DOHH2 (cell line): ENCODE measurements at regions not wholly inside any gene's neighbourhood (a gene's known extent, or its start where the extent isn't known, plus 50 kb on each side); places are given as distances from the start of the nearest gene placed in this dataset.

ENCODE experiments used
- H3F3A ChIP-seq: fragments of 200-600 bp; sonication (generic), shearing (Covaris generic); 2 replicates; pipeline ENCODE4 v1.6.0; 2016; ENCODE audit warnings: antibody characterized with exemption, mild to moderate bottlenecking; ENCODE audit not compliant: control insufficient read depth, insufficient read depth
- H3K27ac ChIP-seq: fragments of 200-600 bp; sonication (generic); 2 replicates; pipeline ENCODE4 v1.5.1; 2014; ENCODE audit warnings: low read depth, mild to moderate bottlenecking, low read length, moderate library complexity
- H3K27me3 ChIP-seq: fragments of 200-600 bp; sonication (generic); 2 replicates; pipeline ENCODE4 v1.6.1; 2014; ENCODE audit warnings: mild to moderate bottlenecking, low read length, mixed read lengths; ENCODE audit not compliant: control insufficient read depth
- H3K36me3 ChIP-seq: fragments of 200-600 bp; sonication (generic); 2 replicates; pipeline ENCODE4 v1.6.1; 2014; ENCODE audit warnings: mild to moderate bottlenecking, low read length, moderate library complexity, mixed read lengths; ENCODE audit not compliant: control insufficient read depth
- H3K4me1 ChIP-seq: fragments of 200-600 bp; sonication (generic); 2 replicates; pipeline ENCODE4 v1.6.1; 2014; ENCODE audit warnings: mild to moderate bottlenecking, low read length, mixed read lengths; ENCODE audit not compliant: control insufficient read depth
- H3K4me2 ChIP-seq: fragments of 200-600 bp; sonication (generic); 2 replicates; pipeline ENCODE4 v1.6.0; 2014; ENCODE audit warnings: mild to moderate bottlenecking, low read length, moderate library complexity
- H3K4me3 ChIP-seq: fragments of 200-600 bp; sonication (generic); 2 replicates; pipeline ENCODE4 v1.5.1; 2014; ENCODE audit warnings: mild to moderate bottlenecking, low read length, mixed read lengths
- H3K79me2 ChIP-seq: fragments of 200-600 bp; sonication (generic); 2 replicates; pipeline ENCODE4 v1.6.1; 2014; ENCODE audit warnings: mild to moderate bottlenecking, low read length, mixed read lengths; ENCODE audit not compliant: control insufficient read depth
- H3K9me2 ChIP-seq: fragments of 200-600 bp; sonication (generic); replicated peaks from 2 replicates; pipeline ENCODE4 v1.6.1; 2014; ENCODE audit warnings: mild to moderate bottlenecking, low read length, mixed read lengths; ENCODE audit not compliant: control insufficient read depth
- H3K9me3 ChIP-seq: fragments of 200-600 bp; sonication (generic); 2 replicates; pipeline ENCODE4 v1.6.1; 2014; ENCODE audit warnings: antibody characterized with exemption, low read length, mixed read lengths; ENCODE audit not compliant: control insufficient read depth, insufficient read depth
- H4K20me1 ChIP-seq: fragments of 200-600 bp; sonication (generic); 2 replicates; pipeline ENCODE4 v1.6.0; 2014; ENCODE audit warnings: low read depth, mild to moderate bottlenecking, antibody characterized with exemption, low read length, moderate library complexity; ENCODE audit not compliant: control insufficient read depth, insufficient read depth
- EZH2phosphoT487 ChIP-seq: fragments of 200-600 bp; sonication (generic); IDR thresholded peaks from 2 replicates; pipeline ENCODE4 v1.6.1; 2017; ENCODE audit warnings: borderline replicate concordance, mild to moderate bottlenecking, antibody characterized with exemption, low read length, moderate library complexity, mixed read lengths
- TF ChIP-seq, protein P1 (sequence below): fragments of 200-600 bp; sonication (generic); IDR thresholded peaks from one replicate; pipeline ENCODE4 v1.5.1; 2014; ENCODE audit warnings: antibody characterized with exemption, mild to moderate bottlenecking, low read depth, low read length; ENCODE audit not compliant: poor library complexity, severe bottlenecking

DNA sequence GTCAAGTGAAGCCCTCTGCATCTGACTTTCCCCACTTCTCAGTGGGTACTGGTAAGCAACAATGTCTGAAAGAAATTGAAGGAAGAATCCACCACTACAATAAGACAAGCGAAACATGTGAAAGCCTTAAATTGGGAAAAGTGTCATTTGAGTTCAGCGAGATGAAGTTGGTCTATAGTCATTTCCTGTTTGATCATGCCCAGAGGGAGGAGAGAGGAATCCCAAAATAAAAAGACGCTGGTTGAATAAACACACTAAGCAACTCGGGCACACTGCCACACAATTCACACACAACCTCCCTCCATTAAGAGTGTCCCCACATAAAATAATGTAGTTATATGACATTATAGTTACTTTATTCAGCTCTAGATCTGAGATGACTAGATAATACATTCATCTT, 166.1 kb downstream of the CBLN2 start:
- Histone ChIP-seq H3K79me2 (no peaks in the 10 kb centered on the region), H3K9me2 (no peaks in the 10 kb centered on the region), H3K4me2 (no peak overlapping the region), H3F3A (no peaks in the 10 kb centered on the region), H3K27me3 (no peaks in the 10 kb centered on the region), H3K27ac (no peak overlapping the region), H3K9me3 (peaks cover 4% of the 10 kb centered on the region; the same call in 1 of the 2 replicates), H4K20me1 (no peaks in the 10 kb centered on the region), H3K4me3 (no peak overlapping the region), H3K4me1 (no peaks in the 10 kb centered on the region), H3K36me3 (no peaks in the 10 kb centered on the region)
- TF ChIP-seq, protein P1, sequence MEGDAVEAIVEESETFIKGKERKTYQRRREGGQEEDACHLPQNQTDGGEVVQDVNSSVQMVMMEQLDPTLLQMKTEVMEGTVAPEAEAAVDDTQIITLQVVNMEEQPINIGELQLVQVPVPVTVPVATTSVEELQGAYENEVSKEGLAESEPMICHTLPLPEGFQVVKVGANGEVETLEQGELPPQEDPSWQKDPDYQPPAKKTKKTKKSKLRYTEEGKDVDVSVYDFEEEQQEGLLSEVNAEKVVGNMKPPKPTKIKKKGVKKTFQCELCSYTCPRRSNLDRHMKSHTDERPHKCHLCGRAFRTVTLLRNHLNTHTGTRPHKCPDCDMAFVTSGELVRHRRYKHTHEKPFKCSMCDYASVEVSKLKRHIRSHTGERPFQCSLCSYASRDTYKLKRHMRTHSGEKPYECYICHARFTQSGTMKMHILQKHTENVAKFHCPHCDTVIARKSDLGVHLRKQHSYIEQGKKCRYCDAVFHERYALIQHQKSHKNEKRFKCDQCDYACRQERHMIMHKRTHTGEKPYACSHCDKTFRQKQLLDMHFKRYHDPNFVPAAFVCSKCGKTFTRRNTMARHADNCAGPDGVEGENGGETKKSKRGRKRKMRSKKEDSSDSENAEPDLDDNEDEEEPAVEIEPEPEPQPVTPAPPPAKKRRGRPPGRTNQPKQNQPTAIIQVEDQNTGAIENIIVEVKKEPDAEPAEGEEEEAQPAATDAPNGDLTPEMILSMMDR: no peak
- no peak for TF ChIP-seq EZH2phosphoT487

DNA sequence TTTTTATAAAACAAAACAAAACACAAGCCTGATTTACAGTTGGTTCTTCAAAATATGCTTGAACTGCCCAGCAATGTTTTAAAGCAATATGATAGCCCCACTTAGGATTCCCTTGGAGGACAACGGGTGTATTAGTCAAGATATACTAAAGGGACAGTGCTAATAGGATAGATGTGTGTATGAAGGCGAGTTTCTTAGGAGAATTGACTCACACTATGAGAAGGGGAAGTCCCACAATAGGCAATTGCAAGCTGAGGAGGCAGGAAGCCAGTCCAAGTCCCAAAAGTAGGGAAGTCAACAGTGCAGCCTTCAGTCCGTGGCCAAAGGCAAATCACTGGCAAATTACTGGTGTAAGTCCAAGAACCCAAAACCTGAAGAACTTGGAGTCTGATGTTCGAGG, 167.9 kb downstream of the CBLN2 start:
- Histone ChIP-seq H3K27me3 (no peaks in the 10 kb centered on the region), H3K4me2 (no peak overlapping the region), H3K9me3 (peaks cover 4% of the 10 kb centered on the region; the same call in 1 of the 2 replicates), H3F3A (no peaks in the 10 kb centered on the region), H3K4me3 (no peak overlapping the region), H3K4me1 (no peaks in the 10 kb centered on the region), H3K79me2 (no peaks in the 10 kb centered on the region), H4K20me1 (no peaks in the 10 kb centered on the region), H3K36me3 (no peaks in the 10 kb centered on the region), H3K27ac (no peak overlapping the region), H3K9me2 (no peaks in the 10 kb centered on the region)
- TF ChIP-seq, protein P1: no peak
- TF ChIP-seq EZH2phosphoT487: no peak

DNA sequence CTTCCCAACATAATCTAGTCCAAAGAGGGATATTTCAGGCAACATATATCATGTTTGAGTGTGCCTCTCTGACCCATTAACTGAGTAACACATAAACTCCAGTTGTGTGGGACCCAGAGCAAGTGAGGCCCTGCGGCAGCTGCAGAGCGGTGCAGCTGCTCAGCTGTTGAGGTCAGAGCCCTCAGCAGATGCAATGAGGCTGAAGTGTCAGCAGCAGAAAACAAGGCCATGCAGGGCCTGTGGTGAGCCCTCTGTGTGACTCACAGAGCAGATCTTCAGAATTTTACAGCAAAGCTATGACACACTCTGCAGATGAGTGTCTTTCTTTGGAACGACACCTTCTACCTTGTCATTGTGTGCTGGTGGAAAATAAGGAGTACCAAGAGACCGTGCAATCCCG, 168.5 kb downstream of the CBLN2 start:
- Histone ChIP-seq H3K4me1 (no peaks in the 10 kb centered on the region), H3K79me2 (no peaks in the 10 kb centered on the region), H3K4me3 (no peak overlapping the region), H3K9me2 (no peaks in the 10 kb centered on the region), H3K27ac (no peak overlapping the region), H3K4me2 (no peak overlapping the region), H3K9me3 (peaks cover 5% of the 10 kb centered on the region; the same call in 1 of the 2 replicates), H4K20me1 (no peaks in the 10 kb centered on the region), H3K36me3 (no peaks in the 10 kb centered on the region), H3F3A (no peaks in the 10 kb centered on the region), H3K27me3 (no peaks in the 10 kb centered on the region)
- TF ChIP-seq, protein P1: no peak
- no peak for TF ChIP-seq EZH2phosphoT487
